Hypothalamus (tissue), 51 donors: ENCODE measurements at regions not wholly inside any gene's neighbourhood (a gene's known extent, or its start where the extent isn't known, plus 50 kb on each side); places are given as distances from the start of the nearest gene placed in this dataset.
"Not testable (repeated sequence)": the region's sequence is repeated elsewhere in the genome, so short reads cannot be mapped to it uniquely, and the experiment has no call there.

Source experiments
- DNase-seq, 51 donors: peaks; one replicate each; lab custom pipeline; 2025; lab: John Stamatoyannopoulos, UW

GRCh38 chr13:44785401-44785800 lies 203.9 kb downstream of the NUFIP1 start:
- DNase-seq: peak in 4 of 51 donors; percentile 2 to 5 (median 4)

GRCh38 chr13:44784708-44785080 lies 204.6 kb downstream of the NUFIP1 start:
- no peak for DNase-seq

- DNase-seq: no peak
Measured at GRCh38 chr13:44783994-44784707, 205.1 kb downstream of the NUFIP1 start.

GRCh38 chr13:44780591-44781280 lies 204.6 kb upstream of the TSC22D1 start:
- DNase-seq: no peak

GRCh38 chr13:44778761-44779484 lies 202.8 kb upstream of the TSC22D1 start:
- no peak for DNase-seq

GRCh38 chr13:44775290-44775689 lies 199.2 kb upstream of the TSC22D1 start:
- DNase-seq: not testable (repeated sequence)

- no peak for DNase-seq
Measured at GRCh38 chr13:44770951-44771350, 194.8 kb upstream of the TSC22D1 start.

- no peak for DNase-seq
Measured at GRCh38 chr13:44769686-44770085, 193.6 kb upstream of the TSC22D1 start.

GRCh38 chr13:44768775-44769581 lies 192.8 kb upstream of the TSC22D1 start:
- no peak for DNase-seq

- no peak for DNase-seq
Measured at GRCh38 chr13:44768239-44768638, 192.1 kb upstream of the TSC22D1 start.

- no peak for DNase-seq
Measured at GRCh38 chr13:44765001-44765471, 188.9 kb upstream of the TSC22D1 start.

- DNase-seq: peak in 1 of 51 donors; percentile 7
Measured at GRCh38 chr13:44764302-44764692, 188.2 kb upstream of the TSC22D1 start.

GRCh38 chr13:44763615-44764301 lies 187.6 kb upstream of the TSC22D1 start:
- DNase-seq: peak in 15 of 51 donors; percentile 1 to 36 (median 7)

- DNase-seq: no peak
Measured at GRCh38 chr13:44762911-44763310, 186.8 kb upstream of the TSC22D1 start.

GRCh38 chr13:44760434-44760833 lies 184.3 kb upstream of the TSC22D1 start:
- no peak for DNase-seq

- no peak for DNase-seq
Measured at GRCh38 chr13:44759384-44760360, 183.5 kb upstream of the TSC22D1 start.

GRCh38 chr13:44758630-44759383 lies 182.7 kb upstream of the TSC22D1 start:
- peak in 1 of 51 donors; percentile 38 for DNase-seq

- DNase-seq: no peak
Measured at GRCh38 chr13:44757671-44758070, 181.5 kb upstream of the TSC22D1 start.
